GM19239 (cell line): ENCODE measurements at regions not wholly inside any gene's neighbourhood (a gene's known extent, or its start where the extent isn't known, plus 50 kb on each side); places are given as distances from the start of the nearest gene placed in this dataset.

ENCODE experiments used
- DNase-seq: peaks from one replicate; pipeline ENCODE4 v3.0.0; 2011; ENCODE audit warnings: low spot score; ENCODE audit not compliant: insufficient read length
- FAIRE-seq: peaks from 2 replicates; lab custom pipeline; 2011; peaks lifted over from hg19 to GRCh38; lab: Jason Lieb, UNC

DNA sequence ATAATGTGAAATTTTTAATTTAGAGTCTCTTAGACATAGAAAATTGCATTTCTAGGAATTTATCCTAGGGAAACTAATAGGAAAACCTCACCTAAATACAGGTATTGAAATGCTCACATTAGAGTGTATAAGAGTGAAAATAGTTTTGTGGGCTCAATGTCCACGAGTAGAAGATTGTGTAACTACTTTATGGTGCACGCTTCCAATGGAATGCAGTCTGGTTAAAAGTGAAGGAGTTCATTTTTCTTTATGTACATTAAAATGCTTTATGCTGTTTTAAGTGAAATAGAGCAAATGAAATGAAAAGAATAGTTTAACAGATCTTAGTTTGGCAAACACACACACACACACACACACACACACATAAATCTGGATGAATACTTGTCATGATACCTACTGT is 278.2 kb downstream of the USP25 start:
- no peak for DNase-seq
- no peak for FAIRE-seq

DNA sequence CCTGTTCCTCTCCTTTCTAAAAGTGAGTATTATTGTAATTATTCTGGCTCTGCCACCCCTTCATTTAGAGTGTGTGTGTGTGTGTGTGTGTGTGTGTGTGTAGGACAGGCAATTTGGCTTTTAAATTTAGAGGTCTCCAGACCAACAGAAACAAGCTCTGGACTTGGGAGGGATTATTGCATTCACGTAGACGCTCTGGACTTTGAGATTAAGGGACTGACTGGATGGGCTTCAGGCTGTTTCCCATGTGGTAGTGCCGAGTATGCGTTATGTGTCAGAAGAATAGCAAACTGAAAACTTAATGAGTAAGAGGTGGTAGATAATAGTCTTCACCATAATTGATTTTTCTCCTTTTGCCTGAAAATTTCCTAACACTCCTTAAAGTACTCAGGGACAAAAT is 281.9 kb downstream of the USP25 start:
- DNase-seq (no peak), FAIRE-seq (no peak)

- DNase-seq, result no peak
- no peak for FAIRE-seq
These were observed 283.8 kb downstream of the USP25 start for GRCh38 chr21:16013570-16013969.

GRCh38 chr21:16020878-16021277 is 291.1 kb downstream of the USP25 start:
- no peak for FAIRE-seq
- no peak for DNase-seq

- FAIRE-seq, result no peak
These were observed 292.3 kb downstream of the USP25 start for GRCh38 chr21:16022116-16022515.

GRCh38 chr21:16022921-16023320 is 293.1 kb downstream of the USP25 start:
- FAIRE-seq (no peak), DNase-seq (no peak)

More at GRCh38 chr21:16022116-16022515, 292.3 kb downstream of the USP25 start:
- DNase-seq, result no peak

- no peak for DNase-seq
- FAIRE-seq, result no peak
These were observed 298.4 kb downstream of the USP25 start for GRCh38 chr21:16028142-16028541.

GRCh38 chr21:16028941-16029464 is 299.2 kb downstream of the USP25 start:
- FAIRE-seq, result no peak
- no peak for DNase-seq

DNA sequence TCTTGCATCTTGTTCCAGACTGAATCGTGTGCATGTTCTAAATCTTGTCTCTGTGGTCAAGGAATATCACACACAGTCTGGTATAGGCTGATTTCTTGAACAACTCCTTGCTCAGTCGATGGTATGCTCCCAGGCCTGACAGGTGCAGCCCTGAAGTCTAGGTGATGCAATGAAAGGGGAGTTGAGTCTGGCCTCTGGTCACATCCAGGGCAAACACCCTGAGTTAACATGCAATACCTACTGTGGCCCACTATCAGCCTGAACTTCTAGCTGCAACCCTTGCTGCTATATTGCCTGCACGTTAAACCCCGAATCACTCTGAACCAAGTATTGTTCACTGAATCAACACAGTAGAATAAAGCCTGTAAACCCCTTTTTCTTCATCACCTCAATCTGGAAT is 303.4 kb downstream of the USP25 start:
- FAIRE-seq, result no peak

DNA sequence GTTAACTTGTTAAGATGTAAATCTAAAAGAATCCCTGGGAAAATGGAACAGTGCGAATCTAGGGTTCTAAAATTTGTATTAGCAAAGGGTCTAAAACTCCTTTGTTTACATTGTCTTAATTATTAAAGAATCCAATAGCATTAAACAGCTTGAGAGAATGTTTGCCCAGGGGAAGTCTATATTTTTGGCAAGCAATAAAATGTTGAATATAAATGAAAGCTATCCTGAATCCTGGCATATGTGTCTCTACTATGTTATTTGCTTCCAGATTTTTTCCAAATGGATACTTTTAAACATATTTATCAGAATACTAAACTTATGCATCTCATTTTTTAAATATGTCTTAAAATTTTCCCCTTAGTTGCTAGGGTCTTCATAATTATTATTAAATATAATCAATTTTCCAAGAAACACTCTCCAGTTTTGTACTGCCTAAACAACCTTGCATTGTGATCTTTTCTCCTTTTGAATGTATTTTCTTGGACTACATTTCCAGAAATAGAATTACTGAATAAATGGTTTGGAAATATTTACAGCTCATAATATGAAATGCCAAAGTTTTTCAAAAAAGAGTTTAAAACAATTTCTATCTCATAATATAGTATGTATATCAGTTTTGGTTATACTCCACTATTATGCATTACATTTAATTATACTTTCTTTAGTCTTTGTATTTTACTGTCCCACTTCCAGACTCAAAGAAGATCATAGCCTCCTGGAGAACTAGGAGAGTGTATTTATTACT is 304.8 kb downstream of the USP25 start:
- DNase-seq (no peak), FAIRE-seq (no peak)

More for the DNA sequence above, 303.4 kb downstream of the USP25 start:
- no peak for DNase-seq

- DNase-seq (no peak), FAIRE-seq (no peak)
These were observed 307.7 kb downstream of the USP25 start for GRCh38 chr21:16037421-16037955.

- no peak for DNase-seq
- FAIRE-seq, result no peak
These were observed 310.8 kb downstream of the USP25 start for GRCh38 chr21:16040601-16041000.

GRCh38 chr21:16044676-16045075 is 314.9 kb downstream of the USP25 start:
- FAIRE-seq (no peak), DNase-seq (no peak)

- DNase-seq (no peak), FAIRE-seq (no peak)
These were observed 317.0 kb downstream of the USP25 start for GRCh38 chr21:16046656-16047330.

- DNase-seq (no peak), FAIRE-seq (no peak)
These were observed 318.1 kb downstream of the USP25 start for GRCh38 chr21:16047904-16048303.

GRCh38 chr21:16055014-16055413 is 325.2 kb downstream of the USP25 start:
- FAIRE-seq, result no peak

GRCh38 chr21:16058896-16059295 is 329.1 kb downstream of the USP25 start:
- FAIRE-seq (no peak), DNase-seq (no peak)

More at GRCh38 chr21:16055014-16055413, 325.2 kb downstream of the USP25 start:
- no peak for DNase-seq

DNA sequence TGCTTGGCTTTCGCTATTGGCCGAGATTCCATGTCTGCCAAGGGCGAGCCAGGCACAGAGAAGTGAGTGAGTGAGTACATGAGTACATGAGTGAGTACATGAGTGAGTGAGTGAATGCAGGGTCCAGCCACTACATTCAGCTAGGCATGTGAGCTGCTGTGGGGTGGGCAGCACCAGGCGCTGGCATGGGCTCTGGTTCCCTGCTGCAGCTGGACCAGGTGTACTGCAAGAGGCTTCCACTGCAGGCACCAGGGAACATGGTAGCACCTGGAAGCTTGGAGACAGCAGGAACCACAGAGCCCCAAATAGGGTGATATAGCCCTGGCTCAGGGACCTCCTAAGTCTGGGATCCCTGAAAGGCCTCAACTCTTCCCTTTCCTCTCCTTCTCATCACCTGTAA is 330.2 kb downstream of the USP25 start:
- no peak for DNase-seq
- no peak for FAIRE-seq

- DNase-seq (no peak), FAIRE-seq (no peak)
These were observed 331.4 kb downstream of the USP25 start for GRCh38 chr21:16061194-16061593.

- FAIRE-seq (no peak), DNase-seq (no peak)
These were observed 339.7 kb downstream of the USP25 start for GRCh38 chr21:16069178-16070112.
